ENCODE measurements at regions not wholly inside any gene's neighbourhood (a gene's known extent, or its start where the extent isn't known, plus 50 kb on each side); places are given as distances from the start of the nearest gene placed in this dataset.

- no peak overlapping the region for H3K4me3 ChIP-seq (ENCODE audit: low read depth, low read length)
- TF ChIP-seq, protein P1, sequence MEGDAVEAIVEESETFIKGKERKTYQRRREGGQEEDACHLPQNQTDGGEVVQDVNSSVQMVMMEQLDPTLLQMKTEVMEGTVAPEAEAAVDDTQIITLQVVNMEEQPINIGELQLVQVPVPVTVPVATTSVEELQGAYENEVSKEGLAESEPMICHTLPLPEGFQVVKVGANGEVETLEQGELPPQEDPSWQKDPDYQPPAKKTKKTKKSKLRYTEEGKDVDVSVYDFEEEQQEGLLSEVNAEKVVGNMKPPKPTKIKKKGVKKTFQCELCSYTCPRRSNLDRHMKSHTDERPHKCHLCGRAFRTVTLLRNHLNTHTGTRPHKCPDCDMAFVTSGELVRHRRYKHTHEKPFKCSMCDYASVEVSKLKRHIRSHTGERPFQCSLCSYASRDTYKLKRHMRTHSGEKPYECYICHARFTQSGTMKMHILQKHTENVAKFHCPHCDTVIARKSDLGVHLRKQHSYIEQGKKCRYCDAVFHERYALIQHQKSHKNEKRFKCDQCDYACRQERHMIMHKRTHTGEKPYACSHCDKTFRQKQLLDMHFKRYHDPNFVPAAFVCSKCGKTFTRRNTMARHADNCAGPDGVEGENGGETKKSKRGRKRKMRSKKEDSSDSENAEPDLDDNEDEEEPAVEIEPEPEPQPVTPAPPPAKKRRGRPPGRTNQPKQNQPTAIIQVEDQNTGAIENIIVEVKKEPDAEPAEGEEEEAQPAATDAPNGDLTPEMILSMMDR (IDR thresholded peaks at IDR 0.05; ENCODE audit: control insufficient read depth, extremely low read depth, insufficient read depth): no peak
- DNase-seq (ENCODE audit: low read depth): no peak
Observed at GRCh38 chr7:97576043-97576442, 155.8 kb upstream of the TAC1 start.

DNA sequence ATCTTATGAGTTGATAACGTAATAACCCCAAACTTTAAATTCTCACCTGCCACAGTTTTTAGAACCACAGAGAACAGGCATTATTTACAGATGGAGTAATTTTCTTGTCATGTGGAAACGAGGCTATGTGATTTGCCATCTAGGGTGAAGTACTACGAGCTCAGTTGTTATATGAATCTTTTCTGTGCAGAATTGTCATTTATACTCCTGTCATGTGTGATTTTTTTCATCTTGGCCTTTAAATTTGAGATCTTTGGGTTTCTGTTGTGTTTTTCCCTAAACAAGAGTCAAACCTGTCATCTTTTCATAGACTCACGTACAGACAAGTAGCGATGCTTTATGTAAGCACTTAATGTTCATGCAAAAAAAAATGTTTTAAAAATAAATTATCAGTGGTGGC lies 153.7 kb upstream of the TAC1 start:
- TF ChIP-seq, protein P1 (IDR thresholded peaks at IDR 0.05; ENCODE audit: control insufficient read depth, extremely low read depth, insufficient read depth): no peak
- DNase-seq (ENCODE audit: low read depth): no peak
- H3K4me3 ChIP-seq (ENCODE audit: low read depth, low read length): no peak overlapping the region

- TF ChIP-seq, protein P1 (IDR thresholded peaks at IDR 0.05; ENCODE audit: control insufficient read depth, extremely low read depth, insufficient read depth): no peak
- no peak overlapping the region for H3K4me3 ChIP-seq (ENCODE audit: low read depth, low read length)
- DNase-seq (ENCODE audit: low read depth): no peak
Observed at GRCh38 chr7:97580205-97580604, 151.7 kb upstream of the TAC1 start.

- no peak overlapping the region for H3K4me3 ChIP-seq (ENCODE audit: low read depth, low read length)
- DNase-seq (ENCODE audit: low read depth): no peak
- TF ChIP-seq, protein P1 (IDR thresholded peaks at IDR 0.05; ENCODE audit: control insufficient read depth, extremely low read depth, insufficient read depth): no peak
Observed at GRCh38 chr7:97595439-97595838, 136.4 kb upstream of the TAC1 start.

GRCh38 chr7:97601931-97602457 lies 129.9 kb upstream of the TAC1 start:
- TF ChIP-seq, protein P1 (IDR thresholded peaks at IDR 0.05; ENCODE audit: control insufficient read depth, extremely low read depth, insufficient read depth): no peak
- DNase-seq (ENCODE audit: low read depth): no peak
- H3K4me3 ChIP-seq (ENCODE audit: low read depth, low read length): no peak overlapping the region

DNA sequence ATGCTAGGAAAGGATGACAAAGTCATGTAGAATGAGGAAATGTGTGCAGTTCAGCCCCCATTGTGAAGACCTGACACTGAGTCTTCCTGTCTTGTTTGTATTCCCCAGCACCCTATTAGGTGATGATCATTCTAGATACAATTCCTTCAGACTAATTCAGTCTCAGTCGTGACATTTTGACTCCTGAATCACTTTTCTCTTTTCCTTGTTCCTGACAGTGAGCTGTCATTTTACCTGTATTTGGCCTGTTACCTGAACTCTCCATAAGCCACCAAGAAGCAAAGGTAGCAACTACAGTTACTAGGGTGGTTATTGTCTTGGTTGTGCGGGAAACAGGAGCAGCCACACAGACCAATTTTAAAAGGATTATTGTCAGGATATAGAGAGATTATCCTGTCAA lies 111.4 kb upstream of the TAC1 start:
- no peak overlapping the region for H3K4me3 ChIP-seq (ENCODE audit: low read depth, low read length)
- TF ChIP-seq, protein P1 (IDR thresholded peaks at IDR 0.05; ENCODE audit: control insufficient read depth, extremely low read depth, insufficient read depth): no peak
- DNase-seq (ENCODE audit: low read depth): no peak

- TF ChIP-seq, protein P1 (IDR thresholded peaks at IDR 0.05; ENCODE audit: control insufficient read depth, extremely low read depth, insufficient read depth): no peak
- no peak for DNase-seq (ENCODE audit: low read depth)
- no peak overlapping the region for H3K4me3 ChIP-seq (ENCODE audit: low read depth, low read length)
Observed at GRCh38 chr7:97623333-97623732, 108.6 kb upstream of the TAC1 start.

Data from LNCaP clone FGC (cell line).